Astrocyte (in vitro differentiated cells and primary cell): ENCODE measurements at regions not wholly inside any gene's neighbourhood (a gene's known extent, or its start where the extent isn't known, plus 50 kb on each side); places are given as distances from the start of the nearest gene placed in this dataset.
"Not testable (repeated sequence)": the region's sequence is repeated elsewhere in the genome, so short reads cannot be mapped to it uniquely, and the experiment has no call there.

Experiments
- DNase-seq: peaks from one replicate; pipeline ENCODE4 v3.0.0-alpha.2; 2010; ENCODE audit warnings: low read depth
- FAIRE-seq: peaks from 2 replicates; lab custom pipeline; 2011; peaks lifted over from hg19 to GRCh38; lab: Jason Lieb, UNC
- H2AFZ ChIP-seq: 2 replicates; pipeline ENCODE4 v1.6.0; 2012; ENCODE audit warnings: low read depth, low read length, inconsistent platforms
- H3K27ac ChIP-seq: 2 replicates; pipeline ENCODE4 v1.5.1; 2011; ENCODE audit warnings: low read depth, low read length, inconsistent platforms
- H3K27me3 ChIP-seq: 2 replicates; pipeline ENCODE4 v1.6.0; 2011; ENCODE audit warnings: low read length, inconsistent platforms; ENCODE audit not compliant: insufficient read depth
- H3K36me3 ChIP-seq: 2 replicates; pipeline ENCODE4 v1.5.1; 2011; ENCODE audit warnings: low read length, inconsistent platforms; ENCODE audit not compliant: insufficient read depth
- H3K4me1 ChIP-seq: 2 replicates; pipeline ENCODE4 v1.5.1; 2011; ENCODE audit warnings: low read length, inconsistent platforms; ENCODE audit not compliant: insufficient read depth
- H3K4me2 ChIP-seq: 2 replicates; pipeline ENCODE4 v1.6.0; 2012; ENCODE audit warnings: low read length, inconsistent platforms
- H3K4me3 ChIP-seq: 2 replicates; pipeline ENCODE4 v1.5.1; 2011; ENCODE audit warnings: low read depth, mild to moderate bottlenecking, low read length, inconsistent platforms; ENCODE audit not compliant: insufficient read depth
- H3K79me2 ChIP-seq: 2 replicates; pipeline ENCODE4 v1.6.0; 2012; ENCODE audit warnings: mild to moderate bottlenecking, low read length, inconsistent platforms; ENCODE audit not compliant: insufficient read depth
- H3K9ac ChIP-seq: 2 replicates; pipeline ENCODE4 v1.6.0; 2012; ENCODE audit warnings: mild to moderate bottlenecking, low read length, inconsistent platforms
- H3K9me3 ChIP-seq: 2 replicates; pipeline ENCODE4 v1.5.1; 2012; ENCODE audit warnings: low read depth, mild to moderate bottlenecking, low read length, inconsistent platforms; ENCODE audit not compliant: insufficient read depth
- H4K20me1 ChIP-seq: 2 replicates; pipeline ENCODE4 v1.6.0; 2012; ENCODE audit warnings: low read length, inconsistent platforms; ENCODE audit not compliant: insufficient read depth
- H3K27ac Mint-ChIP-seq: one replicate; pipeline ENCODE4 v1.8.0; 2021; ENCODE audit warnings: mild to moderate bottlenecking, mixed read lengths; ENCODE audit not compliant: unreplicated experiment
- H3K27me3 Mint-ChIP-seq: one replicate; pipeline ENCODE4 v1.8.0; 2021; ENCODE audit warnings: low read depth, mixed read lengths; ENCODE audit not compliant: unreplicated experiment
- H3K36me3 Mint-ChIP-seq: one replicate; pipeline ENCODE4 v1.8.0; 2021; ENCODE audit warnings: low read depth, mixed read lengths; ENCODE audit not compliant: unreplicated experiment
- H3K4me1 Mint-ChIP-seq: one replicate; pipeline ENCODE4 v1.8.0; 2021; ENCODE audit warnings: low read depth, mixed read lengths; ENCODE audit not compliant: unreplicated experiment
- H3K4me3 Mint-ChIP-seq: one replicate; pipeline ENCODE4 v1.8.0; 2021; ENCODE audit warnings: mild to moderate bottlenecking, moderate library complexity, mixed read lengths; ENCODE audit not compliant: unreplicated experiment
- H3K9me3 Mint-ChIP-seq: one replicate; pipeline ENCODE4 v1.8.0; 2021; ENCODE audit warnings: mild to moderate bottlenecking, mixed read lengths; ENCODE audit not compliant: unreplicated experiment
- EZH2 ChIP-seq: IDR thresholded peaks from 2 replicates; pipeline ENCODE4 v1.6.1; 2012; ENCODE audit warnings: mild to moderate bottlenecking, low read length, inconsistent platforms; ENCODE audit not compliant: insufficient read depth
- TF ChIP-seq, protein P1 (sequence below): IDR thresholded peaks from 2 replicates; pipeline ENCODE4 v1.5.1; 2011; ENCODE audit warnings: low read depth, mild to moderate bottlenecking, inconsistent platforms, low read length, moderate library complexity; ENCODE audit not compliant: insufficient read depth

DNA sequence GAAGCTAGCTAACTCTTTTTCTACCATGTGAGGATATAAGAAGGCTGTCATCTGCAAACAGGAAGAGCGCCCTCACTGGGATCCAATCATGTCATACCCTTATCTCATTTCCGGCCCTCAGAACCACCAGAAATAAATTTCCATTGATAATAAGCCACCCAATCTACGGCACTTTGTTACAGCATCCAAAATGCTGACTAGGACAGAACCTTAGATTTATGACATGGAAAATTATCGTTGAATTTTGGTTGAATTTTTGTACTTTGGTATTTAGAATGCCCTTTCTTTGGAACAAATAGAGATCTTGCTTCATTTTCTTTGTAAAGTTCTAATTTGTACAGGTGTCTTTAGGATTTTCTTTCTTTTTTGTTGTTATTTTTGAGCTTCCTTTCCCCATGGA lies 53.3 kb upstream of the CYLC2 start:
- H3K36me3 Mint-ChIP-seq: no peaks in the 10 kb centered on the region
- H3K4me2 ChIP-seq: no peak overlapping the region
- no peaks in the 10 kb centered on the region for H3K4me1 Mint-ChIP-seq
- H3K27ac ChIP-seq: no peak overlapping the region
- no peak overlapping the region for H3K27ac Mint-ChIP-seq
- DNase-seq (no peak), FAIRE-seq (no peak)
- no peaks in the 10 kb centered on the region for H3K4me1 ChIP-seq
- no peak overlapping the region for H3K4me3 ChIP-seq
- H3K27me3 ChIP-seq: no peaks in the 10 kb centered on the region
- H3K9me3 ChIP-seq: no peaks in the 10 kb centered on the region
- H3K79me2 ChIP-seq: no peaks in the 10 kb centered on the region
- H3K4me3 Mint-ChIP-seq: no peak overlapping the region
- peaks cover 9% of the 10 kb centered on the region for H3K9me3 Mint-ChIP-seq
- H4K20me1 ChIP-seq: no peaks in the 10 kb centered on the region
- no peaks in the 10 kb centered on the region for H3K36me3 ChIP-seq
- H3K9ac ChIP-seq: no peak overlapping the region
- H2AFZ ChIP-seq: no peak overlapping the region
- TF ChIP-seq EZH2: no peak
- TF ChIP-seq, protein P1, sequence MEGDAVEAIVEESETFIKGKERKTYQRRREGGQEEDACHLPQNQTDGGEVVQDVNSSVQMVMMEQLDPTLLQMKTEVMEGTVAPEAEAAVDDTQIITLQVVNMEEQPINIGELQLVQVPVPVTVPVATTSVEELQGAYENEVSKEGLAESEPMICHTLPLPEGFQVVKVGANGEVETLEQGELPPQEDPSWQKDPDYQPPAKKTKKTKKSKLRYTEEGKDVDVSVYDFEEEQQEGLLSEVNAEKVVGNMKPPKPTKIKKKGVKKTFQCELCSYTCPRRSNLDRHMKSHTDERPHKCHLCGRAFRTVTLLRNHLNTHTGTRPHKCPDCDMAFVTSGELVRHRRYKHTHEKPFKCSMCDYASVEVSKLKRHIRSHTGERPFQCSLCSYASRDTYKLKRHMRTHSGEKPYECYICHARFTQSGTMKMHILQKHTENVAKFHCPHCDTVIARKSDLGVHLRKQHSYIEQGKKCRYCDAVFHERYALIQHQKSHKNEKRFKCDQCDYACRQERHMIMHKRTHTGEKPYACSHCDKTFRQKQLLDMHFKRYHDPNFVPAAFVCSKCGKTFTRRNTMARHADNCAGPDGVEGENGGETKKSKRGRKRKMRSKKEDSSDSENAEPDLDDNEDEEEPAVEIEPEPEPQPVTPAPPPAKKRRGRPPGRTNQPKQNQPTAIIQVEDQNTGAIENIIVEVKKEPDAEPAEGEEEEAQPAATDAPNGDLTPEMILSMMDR: no peak
- H3K27me3 Mint-ChIP-seq: no peaks in the 10 kb centered on the region

DNA sequence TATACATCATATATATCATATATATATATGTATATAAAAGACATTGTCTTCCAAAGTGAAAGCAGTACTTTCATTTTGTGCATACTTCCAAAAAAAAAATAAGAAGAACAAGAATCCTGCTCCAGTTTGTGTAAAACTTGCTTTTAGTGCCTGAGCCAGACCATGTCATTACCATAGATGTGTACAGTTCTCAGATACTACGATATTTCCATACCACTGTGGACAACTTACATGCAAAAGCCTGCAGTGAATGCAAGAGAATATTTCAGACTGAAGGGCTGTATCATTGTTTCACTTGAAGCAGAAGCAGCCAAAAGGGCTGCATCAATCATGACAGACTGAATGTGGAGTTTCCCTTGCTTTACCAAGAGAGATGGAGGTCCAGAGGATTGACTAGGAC lies 72.6 kb upstream of the CYLC2 start:
- H3K27me3 ChIP-seq: no peaks in the 10 kb centered on the region
- Mint-ChIP-seq H3K27me3 (no peaks in the 10 kb centered on the region), H3K9me3 (peaks cover 2% of the 10 kb centered on the region), H3K27ac (no peak overlapping the region), H3K36me3 (no peaks in the 10 kb centered on the region), H3K4me3 (no peak overlapping the region), H3K4me1 (no peaks in the 10 kb centered on the region)
- no peaks in the 10 kb centered on the region for H3K79me2 ChIP-seq
- H3K27ac ChIP-seq: no peak overlapping the region
- H3K4me3 ChIP-seq: no peak overlapping the region
- no peak overlapping the region for H3K9ac ChIP-seq
- H3K9me3 ChIP-seq: no peaks in the 10 kb centered on the region
- no peaks in the 10 kb centered on the region for H4K20me1 ChIP-seq
- no peak for FAIRE-seq
- TF ChIP-seq, protein P1: no peak
- no peak for TF ChIP-seq EZH2
- H3K4me2 ChIP-seq: no peak overlapping the region
- DNase-seq: no peak
- H2AFZ ChIP-seq: no peak overlapping the region
- no peaks in the 10 kb centered on the region for H3K4me1 ChIP-seq
- no peaks in the 10 kb centered on the region for H3K36me3 ChIP-seq

DNA sequence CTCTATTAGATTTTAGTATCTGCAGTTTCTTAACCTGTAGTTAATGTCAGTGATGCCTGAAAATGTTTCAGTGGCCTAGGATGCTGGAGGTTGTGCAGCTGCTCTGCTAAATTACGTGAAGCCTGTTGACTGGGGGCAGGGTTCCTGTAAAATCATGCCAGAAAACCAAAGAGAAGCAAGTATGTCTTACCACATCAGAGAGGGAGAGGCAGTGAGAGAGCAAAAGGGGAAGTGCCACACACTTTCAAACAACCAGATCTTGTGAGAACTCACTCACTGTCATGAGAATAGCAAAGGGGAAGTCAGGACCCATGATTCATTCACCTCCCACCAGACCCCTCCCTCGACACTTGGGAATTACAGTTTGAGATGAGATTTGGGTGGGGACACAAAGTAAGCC lies 83.9 kb upstream of the CYLC2 start:
- no peak for TF ChIP-seq EZH2
- TF ChIP-seq, protein P1: no peak
- H3K4me3 ChIP-seq: no peak overlapping the region

DNA sequence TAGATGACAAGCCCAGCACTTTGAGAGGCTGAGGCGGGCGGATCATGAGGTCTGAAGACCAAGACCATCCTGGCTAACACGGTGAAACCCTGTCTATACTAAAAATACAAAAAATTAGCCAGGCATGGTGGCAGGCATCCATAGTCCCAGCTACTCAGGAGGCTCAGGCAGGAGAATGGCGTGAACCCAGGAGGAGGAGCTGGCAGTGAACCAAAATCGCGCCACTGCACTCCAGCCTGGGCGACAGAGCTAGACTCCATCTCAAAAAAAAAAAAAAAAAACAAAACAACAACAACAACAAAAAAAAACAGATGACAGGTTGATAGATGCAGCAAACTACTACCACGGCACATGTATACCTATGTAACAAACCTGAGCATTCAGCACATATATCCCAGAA lies 89.3 kb upstream of the CYLC2 start:
- not testable (repeated sequence) for H3K4me2 ChIP-seq, H3K4me3 ChIP-seq, DNase-seq, H3K9me3 Mint-ChIP-seq, H3K4me3 Mint-ChIP-seq, H3K27ac Mint-ChIP-seq, H3K9ac ChIP-seq, H2AFZ ChIP-seq, FAIRE-seq, H3K4me1 Mint-ChIP-seq, H3K36me3 Mint-ChIP-seq, H3K79me2 ChIP-seq, H3K9me3 ChIP-seq, H4K20me1 ChIP-seq, H3K27me3 ChIP-seq, H3K27ac ChIP-seq, H3K36me3 ChIP-seq, H3K4me1 ChIP-seq, H3K27me3 Mint-ChIP-seq

More for the DNA sequence above, 83.9 kb upstream of the CYLC2 start:
- no peak overlapping the region for H3K4me2 ChIP-seq
- no peaks in the 10 kb centered on the region for H3K36me3 Mint-ChIP-seq
- FAIRE-seq (no peak), DNase-seq (no peak)
- no peak overlapping the region for H3K4me3 Mint-ChIP-seq
- H3K27ac Mint-ChIP-seq: no peak overlapping the region
- no peak overlapping the region for H2AFZ ChIP-seq
- no peaks in the 10 kb centered on the region for H3K36me3 ChIP-seq
- H3K4me1 Mint-ChIP-seq: no peaks in the 10 kb centered on the region
- H3K27me3 Mint-ChIP-seq: no peaks in the 10 kb centered on the region
- no peak overlapping the region for H3K9ac ChIP-seq
- H3K9me3 Mint-ChIP-seq: peaks cover 1% of the 10 kb centered on the region
- no peaks in the 10 kb centered on the region for H3K4me1 ChIP-seq
- H4K20me1 ChIP-seq: no peaks in the 10 kb centered on the region
- no peak overlapping the region for H3K27ac ChIP-seq
- no peaks in the 10 kb centered on the region for H3K27me3 ChIP-seq
- H3K9me3 ChIP-seq: no peaks in the 10 kb centered on the region
- no peaks in the 10 kb centered on the region for H3K79me2 ChIP-seq
